Sigmoid colon (tissue), 4 donors: ENCODE measurements at regions not wholly inside any gene's neighbourhood (a gene's known extent, or its start where the extent isn't known, plus 50 kb on each side); places are given as distances from the start of the nearest gene placed in this dataset.

Source experiments
- POLR2A ChIP-seq, 2 donors: fragments of 450-650 bp; IDR thresholded peaks; one replicate each; pipeline ENCODE4 v1.6.1; 2016; ENCODE audit warnings: antibody characterized with exemption in 2 of 2, mild to moderate bottlenecking in 2 of 2, moderate library complexity in 2 of 2
- POLR2AphosphoS5 ChIP-seq, 4 donors: sonication (generic); formaldehyde crosslinking; IDR thresholded peaks; one replicate each; pipeline ENCODE4 v1.6.1; 2017; ENCODE audit warnings: antibody characterized with exemption in 4 of 4
- TF ChIP-seq, protein P1 (sequence below), 4 experiments: fragments of 450-650 bp in 3 of 4; fragments of 200-600 bp in 1 of 4; IDR thresholded peaks; one replicate each; pipeline ENCODE4 v1.5.1; 2016 to 2019; ENCODE audit warnings: antibody characterized with exemption in 4 of 4, mild to moderate bottlenecking in 3 of 4, moderate library complexity in 2 of 4

DNA sequence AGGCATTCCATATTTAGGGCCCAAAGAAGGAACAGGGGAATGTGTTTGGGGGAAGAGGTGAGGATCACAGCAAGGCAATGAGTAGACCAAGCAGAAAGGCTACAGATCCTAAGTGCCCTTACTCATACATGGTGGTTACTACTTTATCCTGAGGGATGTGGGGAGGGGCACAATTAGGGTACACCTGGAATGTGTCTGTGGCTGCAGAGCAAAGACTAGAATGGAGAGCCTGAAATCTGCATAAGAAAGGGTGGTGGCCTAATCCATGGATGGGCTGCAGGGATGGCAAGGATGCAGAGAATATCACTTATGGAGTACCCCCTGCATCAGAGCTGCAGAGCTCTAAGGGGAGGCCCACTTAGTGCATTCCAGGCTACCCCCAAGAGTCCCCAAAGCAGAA lies 352.6 kb upstream of the TRPC7 start:
- TF ChIP-seq POLR2AphosphoS5 (IDR thresholded peaks at IDR 0.05) (no peak), POLR2A (IDR thresholded peaks at IDR 0.05) (no peak)
- TF ChIP-seq, protein P1, sequence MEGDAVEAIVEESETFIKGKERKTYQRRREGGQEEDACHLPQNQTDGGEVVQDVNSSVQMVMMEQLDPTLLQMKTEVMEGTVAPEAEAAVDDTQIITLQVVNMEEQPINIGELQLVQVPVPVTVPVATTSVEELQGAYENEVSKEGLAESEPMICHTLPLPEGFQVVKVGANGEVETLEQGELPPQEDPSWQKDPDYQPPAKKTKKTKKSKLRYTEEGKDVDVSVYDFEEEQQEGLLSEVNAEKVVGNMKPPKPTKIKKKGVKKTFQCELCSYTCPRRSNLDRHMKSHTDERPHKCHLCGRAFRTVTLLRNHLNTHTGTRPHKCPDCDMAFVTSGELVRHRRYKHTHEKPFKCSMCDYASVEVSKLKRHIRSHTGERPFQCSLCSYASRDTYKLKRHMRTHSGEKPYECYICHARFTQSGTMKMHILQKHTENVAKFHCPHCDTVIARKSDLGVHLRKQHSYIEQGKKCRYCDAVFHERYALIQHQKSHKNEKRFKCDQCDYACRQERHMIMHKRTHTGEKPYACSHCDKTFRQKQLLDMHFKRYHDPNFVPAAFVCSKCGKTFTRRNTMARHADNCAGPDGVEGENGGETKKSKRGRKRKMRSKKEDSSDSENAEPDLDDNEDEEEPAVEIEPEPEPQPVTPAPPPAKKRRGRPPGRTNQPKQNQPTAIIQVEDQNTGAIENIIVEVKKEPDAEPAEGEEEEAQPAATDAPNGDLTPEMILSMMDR (IDR thresholded peaks at IDR 0.05) = no peak
